ENCODE measurements at regions not wholly inside any gene's neighbourhood (a gene's known extent, or its start where the extent isn't known, plus 50 kb on each side); places are given as distances from the start of the nearest gene placed in this dataset.

DNA sequence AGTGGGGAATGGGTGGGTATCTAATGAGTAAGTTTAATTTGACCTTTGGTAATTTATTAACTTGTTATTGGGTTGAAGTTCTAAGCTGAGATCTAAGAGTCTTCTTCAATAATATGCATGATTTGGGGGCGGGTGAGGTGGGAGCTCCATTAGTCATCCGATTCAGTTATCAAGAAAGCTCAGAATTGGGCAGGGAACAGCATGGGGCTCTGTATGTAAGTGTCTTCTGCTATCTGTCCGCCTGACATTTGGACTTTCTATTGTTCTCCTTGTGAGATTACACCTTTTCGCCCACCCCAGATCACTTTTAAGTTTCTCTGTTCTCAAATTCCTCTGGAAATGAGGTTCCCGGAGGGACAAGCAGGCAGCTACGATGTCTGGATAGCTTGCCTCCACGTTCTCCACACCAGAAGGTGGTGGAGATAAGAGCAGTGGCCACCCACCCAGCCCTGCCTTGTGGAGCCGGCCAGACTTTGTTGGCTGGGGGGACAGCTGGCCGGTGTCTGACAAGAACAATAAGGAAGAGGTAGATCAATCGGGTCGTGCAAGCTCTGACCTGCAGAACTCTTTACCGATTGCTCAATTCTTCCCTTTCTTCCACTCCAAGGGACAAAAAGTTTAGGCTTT, 75.5 kb upstream of the GATA6 start:
- WGBS, 2 donors = 62 to 80% methylated on average over 12 of the region's 12 CpGs
- intact Hi-C loops (cut with DNase I) = no loop called here

DNA sequence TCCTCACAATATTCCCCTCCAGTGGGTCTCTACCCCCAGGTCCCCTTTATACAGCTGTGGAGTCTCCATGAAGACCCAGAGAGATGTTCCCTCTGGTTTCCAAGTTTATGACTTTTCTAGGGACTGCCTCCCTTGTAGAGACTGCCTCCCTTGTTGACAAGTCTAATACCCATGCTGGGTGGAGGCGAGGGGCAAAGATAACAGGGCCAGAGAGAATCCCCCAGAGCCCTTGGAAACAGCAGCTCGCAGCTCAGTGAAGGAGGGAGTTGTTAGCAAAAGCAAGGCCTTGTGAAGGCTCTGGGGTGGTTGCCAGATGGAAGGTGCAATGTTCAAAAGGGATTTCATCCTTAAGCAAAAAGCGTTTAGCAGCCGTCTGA, 75.0 kb upstream of the GATA6 start:
- TF ChIP-seq POLR2AphosphoS5 (IDR thresholded peaks at IDR 0.05) (no peak), POLR2A (IDR thresholded peaks at IDR 0.05) (no peak), EP300 (IDR thresholded peaks at IDR 0.05) (no peak)
- TF ChIP-seq, protein P1, sequence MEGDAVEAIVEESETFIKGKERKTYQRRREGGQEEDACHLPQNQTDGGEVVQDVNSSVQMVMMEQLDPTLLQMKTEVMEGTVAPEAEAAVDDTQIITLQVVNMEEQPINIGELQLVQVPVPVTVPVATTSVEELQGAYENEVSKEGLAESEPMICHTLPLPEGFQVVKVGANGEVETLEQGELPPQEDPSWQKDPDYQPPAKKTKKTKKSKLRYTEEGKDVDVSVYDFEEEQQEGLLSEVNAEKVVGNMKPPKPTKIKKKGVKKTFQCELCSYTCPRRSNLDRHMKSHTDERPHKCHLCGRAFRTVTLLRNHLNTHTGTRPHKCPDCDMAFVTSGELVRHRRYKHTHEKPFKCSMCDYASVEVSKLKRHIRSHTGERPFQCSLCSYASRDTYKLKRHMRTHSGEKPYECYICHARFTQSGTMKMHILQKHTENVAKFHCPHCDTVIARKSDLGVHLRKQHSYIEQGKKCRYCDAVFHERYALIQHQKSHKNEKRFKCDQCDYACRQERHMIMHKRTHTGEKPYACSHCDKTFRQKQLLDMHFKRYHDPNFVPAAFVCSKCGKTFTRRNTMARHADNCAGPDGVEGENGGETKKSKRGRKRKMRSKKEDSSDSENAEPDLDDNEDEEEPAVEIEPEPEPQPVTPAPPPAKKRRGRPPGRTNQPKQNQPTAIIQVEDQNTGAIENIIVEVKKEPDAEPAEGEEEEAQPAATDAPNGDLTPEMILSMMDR (IDR thresholded peaks at IDR 0.05) = no peak
- Histone ChIP-seq H3K4me3 (no peak overlapping the region), H3K27me3 (no peaks in the 10 kb centered on the region), H3K27ac (no peak overlapping the region), H3K4me1 (no peaks in the 10 kb centered on the region), H3K9me3 (no peaks in the 10 kb centered on the region), H3K36me3 (no peaks in the 10 kb centered on the region)
- DNase-seq = no peak
- 69 to 73% methylated on average over 4 of the region's 4 CpGs for WGBS, 2 donors
- intact Hi-C loops (cut with DNase I) = no loop called here

More for the DNA sequence above, 75.5 kb upstream of the GATA6 start:
- TF ChIP-seq, protein P1 (IDR thresholded peaks at IDR 0.05) = no peak
- TF ChIP-seq POLR2A (IDR thresholded peaks at IDR 0.05) (no peak), EP300 (IDR thresholded peaks at IDR 0.05) (no peak), POLR2AphosphoS5 (IDR thresholded peaks at IDR 0.05) (no peak)
- H3K4me1 ChIP-seq = no peaks in the 10 kb centered on the region
- no peak for DNase-seq
- H3K4me3 ChIP-seq = no peak overlapping the region
- H3K9me3 ChIP-seq = no peaks in the 10 kb centered on the region
- H3K27me3 ChIP-seq = no peaks in the 10 kb centered on the region
- no peak overlapping the region for H3K27ac ChIP-seq
- no peaks in the 10 kb centered on the region for H3K36me3 ChIP-seq

DNA sequence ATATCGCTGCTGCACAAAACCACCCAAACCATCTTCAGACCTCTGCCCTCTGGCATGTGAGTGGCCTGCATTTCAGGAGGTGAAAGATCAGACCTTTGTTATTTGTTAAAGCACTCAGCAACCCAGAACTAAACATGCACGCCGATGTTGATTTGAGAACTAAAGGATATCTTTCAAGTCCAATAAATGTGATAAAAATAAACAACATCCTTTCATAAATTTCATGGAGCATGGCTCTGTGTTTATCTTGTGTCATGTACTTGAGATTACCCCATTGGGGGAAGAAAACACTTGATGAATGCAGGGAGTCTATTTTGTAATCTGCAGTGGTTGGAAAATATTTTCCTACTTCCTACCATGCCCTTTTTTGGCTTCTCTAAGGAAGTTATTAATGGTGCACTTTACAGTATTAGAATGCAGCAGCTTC, 70.8 kb upstream of the GATA6 start:
- H3K27ac ChIP-seq = no peak overlapping the region
- H3K4me1 ChIP-seq = no peaks in the 10 kb centered on the region
- no peak overlapping the region for H3K4me3 ChIP-seq
- no peaks in the 10 kb centered on the region for H3K27me3 ChIP-seq
- DNase-seq = no peak
- no peak for TF ChIP-seq EP300 (IDR thresholded peaks at IDR 0.05)
- no peak for TF ChIP-seq POLR2AphosphoS5 (IDR thresholded peaks at IDR 0.05)
- TF ChIP-seq, protein P1 (IDR thresholded peaks at IDR 0.05) = no peak
- TF ChIP-seq POLR2A (IDR thresholded peaks at IDR 0.05) = no peak
- no peaks in the 10 kb centered on the region for H3K36me3 ChIP-seq
- no peaks in the 10 kb centered on the region for H3K9me3 ChIP-seq
- intact Hi-C loops (cut with DNase I) = no loop called here
- 10 to 38% methylated on average over 3 of the region's 3 CpGs for WGBS, 2 donors

DNA sequence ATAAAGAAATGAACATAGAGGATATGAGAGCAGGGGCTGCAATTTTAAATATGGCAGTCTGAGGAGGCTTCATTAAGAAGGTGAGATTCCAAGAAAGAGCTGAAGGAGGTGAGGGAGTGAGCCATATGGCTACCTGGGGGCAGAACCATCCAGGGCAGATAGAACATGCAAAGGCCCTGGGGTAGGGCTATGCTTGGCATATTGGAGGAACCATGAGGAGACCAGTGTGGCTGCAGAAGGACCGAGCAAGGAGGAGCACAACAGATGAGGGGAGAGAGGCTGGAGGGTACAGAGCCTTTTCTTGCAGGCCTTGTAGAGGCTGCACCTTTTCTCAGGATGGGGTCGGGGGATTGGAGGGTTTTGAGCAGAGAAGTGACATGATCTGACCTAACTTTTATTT, 69.5 kb upstream of the GATA6 start:
- TF ChIP-seq POLR2AphosphoS5 (IDR thresholded peaks at IDR 0.05) = no peak
- 91 to 98% methylated on average over 2 of the region's 2 CpGs for WGBS, 2 donors
- Histone ChIP-seq H3K4me3 (no peak overlapping the region), H3K27me3 (no peaks in the 10 kb centered on the region), H3K4me1 (no peaks in the 10 kb centered on the region), H3K9me3 (no peaks in the 10 kb centered on the region), H3K36me3 (no peaks in the 10 kb centered on the region), H3K27ac (no peak overlapping the region)
- no peak for DNase-seq
- intact Hi-C loops (cut with DNase I) = no loop called here

DNA sequence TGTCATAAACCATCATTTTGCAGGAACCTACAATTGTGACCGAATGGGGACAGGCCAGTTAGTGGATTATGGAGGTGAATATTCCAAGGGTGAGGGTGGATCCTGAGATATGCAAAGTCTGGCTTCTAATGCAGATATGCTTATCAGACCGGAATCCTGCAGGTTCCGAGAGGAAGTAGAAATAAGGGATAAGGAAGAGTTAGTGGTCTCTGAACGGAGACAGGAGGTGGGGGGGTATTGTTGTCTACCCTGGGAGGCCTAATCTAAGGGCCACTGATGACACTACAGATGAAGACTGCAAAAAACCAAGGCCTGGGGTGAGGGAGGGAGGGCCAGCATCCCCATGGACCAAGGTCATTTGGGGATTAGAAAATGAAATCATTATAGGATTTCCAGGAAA, 67.7 kb upstream of the GATA6 start:
- no peaks in the 10 kb centered on the region for H3K36me3 ChIP-seq
- H3K27ac ChIP-seq = no peak overlapping the region
- no peaks in the 10 kb centered on the region for H3K9me3 ChIP-seq
- no peak overlapping the region for H3K4me3 ChIP-seq
- 93 to 94% methylated on average over 4 of the region's 4 CpGs for WGBS, 2 donors
- intact Hi-C loops (cut with DNase I) = no loop called here
- no peaks in the 10 kb centered on the region for H3K27me3 ChIP-seq
- TF ChIP-seq POLR2A (IDR thresholded peaks at IDR 0.05) (no peak), EP300 (IDR thresholded peaks at IDR 0.05) (no peak), POLR2AphosphoS5 (IDR thresholded peaks at IDR 0.05) (no peak)
- TF ChIP-seq, protein P1 (IDR thresholded peaks at IDR 0.05) = no peak
- no peak for DNase-seq
- H3K4me1 ChIP-seq = no peaks in the 10 kb centered on the region
